ENCODE measurements at regions not wholly inside any gene's neighbourhood (a gene's known extent, or its start where the extent isn't known, plus 50 kb on each side); places are given as distances from the start of the nearest gene placed in this dataset.

DNA sequence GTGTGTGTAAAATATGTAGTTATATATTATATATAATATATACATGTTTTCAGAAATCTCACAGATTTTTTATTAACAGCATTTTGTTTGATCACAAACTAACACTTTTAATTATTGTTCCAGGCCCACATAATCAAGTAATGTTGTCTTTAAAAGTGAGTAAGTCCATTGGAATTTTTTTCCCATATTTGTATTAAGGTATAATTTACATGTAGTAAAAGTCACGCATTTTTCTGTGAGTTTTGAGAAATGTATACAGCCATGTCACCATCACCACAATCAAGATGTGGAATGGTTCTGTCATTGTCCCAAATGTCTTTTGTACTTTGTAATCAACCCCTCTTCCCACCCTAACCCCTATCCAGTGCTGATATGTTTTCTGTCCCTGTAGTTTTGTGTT, 120.0 kb upstream of the RFC3 start:
- Histone ChIP-seq H3K36me3 (no peaks in the 10 kb centered on the region), H3K4me3 (ENCODE audit: low read depth, low read length) (no peak overlapping the region), H3K27me3 (ENCODE audit: insufficient read depth, low read depth, severe bottlenecking) (no peaks in the 10 kb centered on the region), H3K27ac (no peak overlapping the region), H3K9me3 (ENCODE audit: severe bottlenecking) (no peaks in the 10 kb centered on the region)
- no peak for DNase-seq
- TF ChIP-seq, protein P1, sequence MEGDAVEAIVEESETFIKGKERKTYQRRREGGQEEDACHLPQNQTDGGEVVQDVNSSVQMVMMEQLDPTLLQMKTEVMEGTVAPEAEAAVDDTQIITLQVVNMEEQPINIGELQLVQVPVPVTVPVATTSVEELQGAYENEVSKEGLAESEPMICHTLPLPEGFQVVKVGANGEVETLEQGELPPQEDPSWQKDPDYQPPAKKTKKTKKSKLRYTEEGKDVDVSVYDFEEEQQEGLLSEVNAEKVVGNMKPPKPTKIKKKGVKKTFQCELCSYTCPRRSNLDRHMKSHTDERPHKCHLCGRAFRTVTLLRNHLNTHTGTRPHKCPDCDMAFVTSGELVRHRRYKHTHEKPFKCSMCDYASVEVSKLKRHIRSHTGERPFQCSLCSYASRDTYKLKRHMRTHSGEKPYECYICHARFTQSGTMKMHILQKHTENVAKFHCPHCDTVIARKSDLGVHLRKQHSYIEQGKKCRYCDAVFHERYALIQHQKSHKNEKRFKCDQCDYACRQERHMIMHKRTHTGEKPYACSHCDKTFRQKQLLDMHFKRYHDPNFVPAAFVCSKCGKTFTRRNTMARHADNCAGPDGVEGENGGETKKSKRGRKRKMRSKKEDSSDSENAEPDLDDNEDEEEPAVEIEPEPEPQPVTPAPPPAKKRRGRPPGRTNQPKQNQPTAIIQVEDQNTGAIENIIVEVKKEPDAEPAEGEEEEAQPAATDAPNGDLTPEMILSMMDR (IDR thresholded peaks at IDR 0.05; ENCODE audit: low read depth, low read length) = no peak

DNA sequence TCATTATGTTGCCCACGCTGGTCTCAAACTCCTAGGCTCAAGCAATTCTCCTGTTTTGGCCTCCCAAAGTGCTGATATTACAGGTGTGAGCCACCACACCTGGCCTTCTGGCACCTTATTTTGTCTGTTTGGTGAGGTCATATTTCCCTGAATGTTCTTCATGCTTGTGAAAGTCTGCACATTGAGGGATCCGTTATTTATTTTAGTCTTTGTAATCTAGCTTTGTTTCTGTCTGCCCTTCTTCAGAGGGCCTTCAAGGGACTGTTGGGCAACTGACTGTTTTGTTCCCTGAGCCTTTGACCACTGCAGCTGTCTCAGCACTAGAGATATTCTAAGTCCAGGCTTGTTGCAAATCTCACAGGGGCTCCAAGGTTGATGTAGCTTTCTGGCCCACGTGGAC, 110.5 kb upstream of the RFC3 start:
- no peak overlapping the region for H3K27ac ChIP-seq
- H3K27me3 ChIP-seq (ENCODE audit: insufficient read depth, low read depth, severe bottlenecking) = no peaks in the 10 kb centered on the region
- no peaks in the 10 kb centered on the region for H3K9me3 ChIP-seq (ENCODE audit: severe bottlenecking)
- no peak overlapping the region for H3K4me3 ChIP-seq (ENCODE audit: low read depth, low read length)
- H3K36me3 ChIP-seq = no peaks in the 10 kb centered on the region
- TF ChIP-seq, protein P1 (IDR thresholded peaks at IDR 0.05; ENCODE audit: low read depth, low read length) = no peak
- DNase-seq = no peak

DNA sequence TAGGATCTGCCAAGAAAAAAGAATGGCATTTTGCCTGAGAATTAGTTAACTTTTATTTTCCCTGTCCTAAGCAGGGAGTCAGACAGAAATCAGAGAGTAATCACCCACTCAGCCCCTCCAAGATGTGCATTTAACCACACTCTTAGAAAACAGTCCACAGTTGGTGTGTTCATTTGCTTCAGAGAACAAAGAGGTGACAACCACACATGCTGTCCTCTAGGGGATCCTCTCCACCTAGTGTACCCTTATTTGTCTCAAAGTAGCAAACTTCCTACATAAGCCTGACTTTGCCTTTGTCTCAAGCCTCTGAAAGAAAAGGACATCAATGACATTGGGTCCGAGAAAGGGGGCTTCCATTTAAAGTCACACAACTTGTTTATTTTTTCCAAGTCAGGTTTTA, 107.0 kb upstream of the RFC3 start:
- TF ChIP-seq, protein P1 (IDR thresholded peaks at IDR 0.05; ENCODE audit: low read depth, low read length) = no peak
- no peak for DNase-seq
- Histone ChIP-seq H3K9me3 (ENCODE audit: severe bottlenecking) (no peaks in the 10 kb centered on the region), H3K27me3 (ENCODE audit: insufficient read depth, low read depth, severe bottlenecking) (no peaks in the 10 kb centered on the region), H3K4me3 (ENCODE audit: low read depth, low read length) (no peak overlapping the region), H3K27ac (no peak overlapping the region), H3K36me3 (no peaks in the 10 kb centered on the region)

DNA sequence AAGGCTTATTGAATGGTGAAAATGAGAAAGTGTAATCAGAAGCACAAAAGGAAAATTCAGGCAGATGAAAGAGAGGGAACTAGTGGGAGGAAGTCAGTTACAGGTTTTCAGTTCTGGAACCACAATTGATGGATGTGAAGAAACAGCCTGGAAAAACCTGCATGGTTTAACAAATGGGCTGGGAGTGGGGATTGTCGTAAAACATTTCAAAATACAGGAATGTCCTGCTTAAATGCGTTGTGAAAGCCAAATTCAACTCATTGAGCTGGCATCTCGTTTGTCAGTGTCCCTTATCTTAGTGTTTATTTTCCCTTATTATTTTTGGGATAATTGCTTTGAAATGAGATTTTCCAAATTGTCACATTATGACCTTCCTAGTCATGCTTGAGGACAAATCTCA, 106.5 kb upstream of the RFC3 start:
- H3K27me3 ChIP-seq (ENCODE audit: insufficient read depth, low read depth, severe bottlenecking) = no peaks in the 10 kb centered on the region
- DNase-seq = no peak
- TF ChIP-seq, protein P1 (IDR thresholded peaks at IDR 0.05; ENCODE audit: low read depth, low read length) = no peak
- H3K4me3 ChIP-seq (ENCODE audit: low read depth, low read length) = no peak overlapping the region
- no peaks in the 10 kb centered on the region for H3K36me3 ChIP-seq
- no peaks in the 10 kb centered on the region for H3K9me3 ChIP-seq (ENCODE audit: severe bottlenecking)
- no peak overlapping the region for H3K27ac ChIP-seq

DNA sequence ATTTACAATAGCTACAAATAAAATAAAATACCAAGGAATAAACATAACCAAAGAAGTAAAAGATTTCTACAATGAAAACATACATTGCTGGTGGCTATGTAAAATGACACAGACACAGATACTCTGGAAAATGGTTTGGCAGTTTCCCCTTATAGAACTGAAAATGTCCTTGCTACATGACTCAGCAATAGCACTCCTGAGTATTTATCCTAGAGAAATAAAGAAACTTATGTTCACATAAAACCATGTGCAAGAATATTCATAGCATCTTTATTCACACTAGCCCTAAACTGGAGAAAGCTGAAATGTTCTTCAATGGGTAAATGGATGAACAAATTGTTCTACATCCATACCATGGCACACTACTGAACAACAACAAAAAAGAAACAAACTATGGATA, 100.2 kb upstream of the RFC3 start:
- Histone ChIP-seq H3K36me3 (no peaks in the 10 kb centered on the region), H3K27me3 (ENCODE audit: insufficient read depth, low read depth, severe bottlenecking) (no peaks in the 10 kb centered on the region), H3K27ac (no peak overlapping the region), H3K9me3 (ENCODE audit: severe bottlenecking) (no peaks in the 10 kb centered on the region), H3K4me3 (ENCODE audit: low read depth, low read length) (no peak overlapping the region)
- TF ChIP-seq, protein P1 (IDR thresholded peaks at IDR 0.05; ENCODE audit: low read depth, low read length) = no peak
- DNase-seq = no peak

DNA sequence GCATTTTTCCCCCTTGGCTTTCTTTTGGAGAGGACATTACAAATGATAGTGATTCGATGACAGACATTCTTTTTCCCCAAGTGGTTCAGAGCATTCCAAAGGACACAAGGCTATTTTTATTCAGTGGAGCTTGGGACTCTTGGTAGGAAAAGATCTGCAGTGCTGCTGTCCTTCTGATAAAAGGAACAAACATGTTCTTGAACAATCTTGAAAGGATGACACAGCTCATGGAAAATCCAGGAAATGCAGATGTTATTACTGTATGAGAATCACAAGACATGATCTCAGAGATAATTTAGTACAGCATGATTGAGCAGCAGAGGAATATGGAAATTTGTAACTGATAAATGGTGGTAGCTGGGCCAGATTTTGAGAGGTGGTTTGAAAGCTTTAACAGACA, 96.2 kb upstream of the RFC3 start:
- Histone ChIP-seq H3K9me3 (ENCODE audit: severe bottlenecking) (no peaks in the 10 kb centered on the region), H3K36me3 (no peaks in the 10 kb centered on the region), H3K27me3 (ENCODE audit: insufficient read depth, low read depth, severe bottlenecking) (no peaks in the 10 kb centered on the region), H3K27ac (no peak overlapping the region), H3K4me3 (ENCODE audit: low read depth, low read length) (no peak overlapping the region)
- no peak for DNase-seq
- TF ChIP-seq, protein P1 (IDR thresholded peaks at IDR 0.05; ENCODE audit: low read depth, low read length) = no peak

All from WERI-Rb-1 (cell line).